ENCODE measurements at regions not wholly inside any gene's neighbourhood (a gene's known extent, or its start where the extent isn't known, plus 50 kb on each side); places are given as distances from the start of the nearest gene placed in this dataset.

DNA sequence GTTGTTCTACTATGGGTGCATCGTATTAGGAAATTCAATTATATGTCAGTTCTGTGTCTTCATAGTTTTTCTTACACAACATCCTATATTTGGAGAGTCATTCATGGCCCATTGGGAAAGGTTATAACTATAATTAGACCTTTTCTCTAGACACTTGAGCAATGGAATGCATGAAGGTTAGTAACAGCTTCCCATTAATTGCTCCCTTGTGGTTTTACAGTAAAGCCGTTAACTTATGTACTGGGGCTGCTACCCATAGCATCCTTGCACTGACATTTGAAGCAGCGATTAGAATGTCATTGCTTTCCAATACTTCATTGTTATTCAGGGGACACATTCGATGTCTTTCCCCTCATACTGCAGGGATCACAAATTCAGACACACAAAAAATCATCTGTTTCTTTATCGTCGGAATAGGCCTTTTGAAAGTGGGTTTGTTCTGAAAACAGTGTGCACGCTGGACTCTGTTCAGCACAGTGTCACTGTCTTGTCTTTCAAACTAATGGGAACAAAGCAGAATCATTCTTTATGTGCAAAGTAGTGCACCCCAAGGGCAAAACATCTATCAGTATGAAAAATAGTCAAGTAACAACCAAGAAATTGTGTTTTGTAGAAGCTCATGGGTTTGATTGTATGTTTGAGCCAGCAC is 634.3 kb upstream of the MAP3K7 start:
- H3K9me3 ChIP-seq (ENCODE audit: low read length): no peaks in the 10 kb centered on the region

DNA sequence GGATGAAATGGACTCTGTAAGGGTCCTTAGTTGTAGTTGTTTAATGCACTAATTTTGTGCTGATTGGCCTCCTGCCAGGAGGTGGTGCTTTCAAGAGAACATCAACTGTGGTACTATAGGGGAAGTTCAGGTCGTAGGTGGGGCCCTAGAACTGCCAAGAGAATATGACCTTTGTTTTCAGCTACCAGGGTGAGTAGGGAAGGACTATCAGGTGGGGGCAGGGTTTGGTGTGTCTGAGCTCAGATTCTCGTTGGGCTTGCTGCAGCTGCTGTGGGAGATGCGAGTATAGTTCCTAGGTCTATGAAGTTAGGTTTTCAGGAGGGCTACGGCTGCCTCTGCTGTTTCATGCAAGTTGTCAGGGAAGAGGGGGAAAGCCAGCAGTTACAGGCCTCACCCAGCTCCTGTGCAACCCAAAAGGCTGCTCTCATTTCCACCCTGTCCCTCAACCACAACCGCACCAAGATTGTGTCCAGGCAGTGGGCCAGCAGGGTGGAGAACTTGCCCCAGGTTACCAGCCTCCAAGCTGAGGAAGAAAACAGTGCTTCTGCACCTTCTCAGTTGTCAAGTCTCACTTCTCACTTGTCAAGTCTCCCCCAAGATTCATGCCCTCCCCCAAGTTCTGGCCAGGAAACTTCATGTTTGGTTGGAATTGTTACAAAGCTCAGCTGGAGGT is 626.5 kb upstream of the MAP3K7 start:
- Histone ChIP-seq H3K9me3 (ENCODE audit: low read length) (no peaks in the 10 kb centered on the region), H3K79me2 (ENCODE audit: low read length) (no peaks in the 10 kb centered on the region), H3K4me2 (ENCODE audit: low read length) (no peak overlapping the region), H3K27me3 (ENCODE audit: low read length) (no peaks in the 10 kb centered on the region), H3K9ac (ENCODE audit: low read length) (no peak overlapping the region), H3K4me1 (ENCODE audit: insufficient read depth, low read length) (no peaks in the 10 kb centered on the region), H4K20me1 (ENCODE audit: low read length) (no peaks in the 10 kb centered on the region), H3K9me2 (replicated peaks; ENCODE audit: low read length) (no peaks in the 10 kb centered on the region), H3F3A (ENCODE audit: low read length, unreplicated experiment) (no peaks in the 10 kb centered on the region), H3K36me3 (ENCODE audit: low read depth, low read length) (no peaks in the 10 kb centered on the region), H3K27ac (ENCODE audit: low read length) (no peak overlapping the region), H3K4me3 (ENCODE audit: low read length) (no peak overlapping the region), H2AFZ (ENCODE audit: low read length) (no peak overlapping the region)
- DNase-seq (no peak), ATAC-seq (no peak)
- intact Hi-C loops (cut with micrococcal nuclease): no loop called here
- ChIA-PET POLR2A (ENCODE audit: unreplicated experiment) (no interaction called here), CTCF (no interaction called here)
- TF ChIP-seq EZH2phosphoT487 (IDR thresholded peaks at IDR 0.05; ENCODE audit: borderline replicate concordance, low read length) (no peak), EZH2 (IDR thresholded peaks at IDR 0.05; ENCODE audit: low read length, unreplicated experiment) (no peak)
- TF ChIP-seq, protein P1, sequence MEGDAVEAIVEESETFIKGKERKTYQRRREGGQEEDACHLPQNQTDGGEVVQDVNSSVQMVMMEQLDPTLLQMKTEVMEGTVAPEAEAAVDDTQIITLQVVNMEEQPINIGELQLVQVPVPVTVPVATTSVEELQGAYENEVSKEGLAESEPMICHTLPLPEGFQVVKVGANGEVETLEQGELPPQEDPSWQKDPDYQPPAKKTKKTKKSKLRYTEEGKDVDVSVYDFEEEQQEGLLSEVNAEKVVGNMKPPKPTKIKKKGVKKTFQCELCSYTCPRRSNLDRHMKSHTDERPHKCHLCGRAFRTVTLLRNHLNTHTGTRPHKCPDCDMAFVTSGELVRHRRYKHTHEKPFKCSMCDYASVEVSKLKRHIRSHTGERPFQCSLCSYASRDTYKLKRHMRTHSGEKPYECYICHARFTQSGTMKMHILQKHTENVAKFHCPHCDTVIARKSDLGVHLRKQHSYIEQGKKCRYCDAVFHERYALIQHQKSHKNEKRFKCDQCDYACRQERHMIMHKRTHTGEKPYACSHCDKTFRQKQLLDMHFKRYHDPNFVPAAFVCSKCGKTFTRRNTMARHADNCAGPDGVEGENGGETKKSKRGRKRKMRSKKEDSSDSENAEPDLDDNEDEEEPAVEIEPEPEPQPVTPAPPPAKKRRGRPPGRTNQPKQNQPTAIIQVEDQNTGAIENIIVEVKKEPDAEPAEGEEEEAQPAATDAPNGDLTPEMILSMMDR (conservative IDR thresholded peaks at IDR 0.05; ENCODE audit: low read depth, low read length): no peak
- BruUV-seq (replicated peaks): no TSS peak

More for the DNA sequence above, 634.3 kb upstream of the MAP3K7 start:
- intact Hi-C loops (cut with micrococcal nuclease): no loop called here
- Histone ChIP-seq H3K27me3 (ENCODE audit: low read length) (no peaks in the 10 kb centered on the region), H3K9me2 (replicated peaks; ENCODE audit: low read length) (no peaks in the 10 kb centered on the region), H2AFZ (ENCODE audit: low read length) (no peak overlapping the region), H3K4me3 (ENCODE audit: low read length) (no peak overlapping the region), H4K20me1 (ENCODE audit: low read length) (no peaks in the 10 kb centered on the region), H3K27ac (ENCODE audit: low read length) (no peak overlapping the region), H3K36me3 (ENCODE audit: low read depth, low read length) (no peaks in the 10 kb centered on the region), H3K79me2 (ENCODE audit: low read length) (no peaks in the 10 kb centered on the region), H3F3A (ENCODE audit: low read length, unreplicated experiment) (no peaks in the 10 kb centered on the region), H3K4me2 (ENCODE audit: low read length) (no peak overlapping the region), H3K4me1 (ENCODE audit: insufficient read depth, low read length) (no peaks in the 10 kb centered on the region), H3K9ac (ENCODE audit: low read length) (no peak overlapping the region)
- BruUV-seq (replicated peaks): no TSS peak
- TF ChIP-seq EZH2 (IDR thresholded peaks at IDR 0.05; ENCODE audit: low read length, unreplicated experiment) (no peak), EZH2phosphoT487 (IDR thresholded peaks at IDR 0.05; ENCODE audit: borderline replicate concordance, low read length) (no peak)
- TF ChIP-seq, protein P1 (conservative IDR thresholded peaks at IDR 0.05; ENCODE audit: low read depth, low read length): no peak
- ChIA-PET POLR2A (ENCODE audit: unreplicated experiment) (no interaction called here), CTCF (no interaction called here)
- no peak for DNase-seq
- ATAC-seq: no peak

DNA sequence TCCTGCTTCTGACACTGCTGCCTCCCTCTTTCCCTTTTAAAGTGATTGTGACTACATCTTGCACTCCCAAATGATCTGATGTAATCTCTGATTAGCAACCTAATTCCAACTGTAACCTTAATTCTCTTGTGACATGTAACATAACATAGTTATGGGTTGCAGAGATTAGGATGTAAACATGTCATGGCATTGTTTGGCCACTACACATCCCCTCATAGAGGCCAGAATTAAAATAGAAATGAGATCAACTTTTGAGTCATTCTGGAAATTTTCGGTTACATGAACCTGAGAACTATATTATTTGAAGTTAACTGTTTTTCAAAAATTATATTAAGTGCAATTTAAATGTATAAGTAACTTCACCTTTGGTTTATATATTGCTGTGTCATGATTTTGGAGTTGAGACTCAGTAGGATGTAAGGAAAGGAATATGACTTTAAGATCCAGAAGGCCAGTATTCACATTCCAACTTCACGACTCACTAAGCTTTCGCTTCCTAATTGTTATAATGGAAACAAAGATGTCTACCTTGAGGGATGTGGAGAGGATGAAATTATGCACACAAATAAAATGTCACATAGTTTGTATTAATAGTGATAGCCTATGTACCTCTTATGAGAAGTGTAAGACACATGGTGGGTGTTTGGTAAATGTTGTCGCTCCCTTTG is 611.9 kb upstream of the MAP3K7 start:
- POLR2A ChIA-PET (ENCODE audit: unreplicated experiment): no interaction called here
- no TSS peak for BruUV-seq (replicated peaks)

More for the DNA sequence above, 611.9 kb upstream of the MAP3K7 start:
- Histone ChIP-seq H3K9me2 (replicated peaks; ENCODE audit: low read length) (no peaks in the 10 kb centered on the region), H4K20me1 (ENCODE audit: low read length) (no peaks in the 10 kb centered on the region), H3K27ac (ENCODE audit: low read length) (no peak overlapping the region), H3K9me3 (ENCODE audit: low read length) (no peaks in the 10 kb centered on the region), H3K9ac (ENCODE audit: low read length) (no peak overlapping the region), H3K4me1 (ENCODE audit: insufficient read depth, low read length) (no peaks in the 10 kb centered on the region), H2AFZ (ENCODE audit: low read length) (no peak overlapping the region), H3F3A (ENCODE audit: low read length, unreplicated experiment) (no peaks in the 10 kb centered on the region), H3K79me2 (ENCODE audit: low read length) (no peaks in the 10 kb centered on the region), H3K4me3 (ENCODE audit: low read length) (no peak overlapping the region), H3K36me3 (ENCODE audit: low read depth, low read length) (no peaks in the 10 kb centered on the region), H3K27me3 (ENCODE audit: low read length) (no peaks in the 10 kb centered on the region), H3K4me2 (ENCODE audit: low read length) (no peak overlapping the region)
- CTCF ChIA-PET: no interaction called here
- intact Hi-C loops (cut with micrococcal nuclease): no loop called here
- DNase-seq (no peak), ATAC-seq (no peak)
- no peak for TF ChIP-seq EZH2 (IDR thresholded peaks at IDR 0.05; ENCODE audit: low read length, unreplicated experiment)
- TF ChIP-seq, protein P1 (conservative IDR thresholded peaks at IDR 0.05; ENCODE audit: low read depth, low read length): no peak
- no peak for TF ChIP-seq EZH2phosphoT487 (IDR thresholded peaks at IDR 0.05; ENCODE audit: borderline replicate concordance, low read length)

Data from PC-3 (cell line).